HPDE6-E6E7 (cell line): ENCODE measurements at regions not wholly inside any gene's neighbourhood (a gene's known extent, or its start where the extent isn't known, plus 50 kb on each side); places are given as distances from the start of the nearest gene placed in this dataset.

Experiments used
- DNase-seq: peaks from one replicate; pipeline ENCODE4 v3.0.0; 2011; ENCODE audit warnings: missing footprints; ENCODE audit errors: extremely low spot score

DNA sequence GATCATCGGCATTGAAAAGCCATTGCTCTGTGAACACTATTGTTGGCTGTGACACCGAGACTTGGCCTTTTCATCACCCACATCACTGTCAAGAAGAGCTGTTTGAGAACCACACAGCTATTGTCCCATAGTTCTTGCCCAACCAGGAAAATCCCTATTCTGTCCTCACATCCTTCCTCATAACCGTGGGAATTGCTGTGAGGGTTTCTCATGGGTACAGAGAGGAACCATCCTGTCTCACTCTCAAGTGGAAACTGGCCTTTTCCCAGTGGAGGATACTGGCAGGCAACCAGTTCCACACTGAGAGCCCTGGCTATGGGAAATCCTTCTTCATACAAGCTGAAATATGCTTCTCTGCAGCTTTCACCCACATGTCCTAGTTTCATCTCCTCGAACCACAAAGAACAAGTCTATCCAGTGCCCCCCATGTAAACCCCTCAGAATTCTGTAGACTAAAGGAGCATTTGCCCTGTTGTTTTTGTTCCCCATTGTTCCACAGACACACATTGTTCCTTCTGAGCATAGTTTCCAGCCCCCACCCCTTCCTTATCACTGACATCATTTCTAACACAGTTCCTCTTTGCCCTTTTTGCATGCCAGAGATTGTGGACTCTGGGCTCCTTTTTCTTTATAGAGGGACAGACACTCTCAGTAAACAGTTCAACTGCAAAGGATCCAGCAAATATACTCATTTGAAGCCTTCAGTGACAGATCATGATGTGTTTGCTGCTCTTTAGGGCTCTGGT is 57.8 kb upstream of the C5orf46 start:
- no peak for DNase-seq

DNA sequence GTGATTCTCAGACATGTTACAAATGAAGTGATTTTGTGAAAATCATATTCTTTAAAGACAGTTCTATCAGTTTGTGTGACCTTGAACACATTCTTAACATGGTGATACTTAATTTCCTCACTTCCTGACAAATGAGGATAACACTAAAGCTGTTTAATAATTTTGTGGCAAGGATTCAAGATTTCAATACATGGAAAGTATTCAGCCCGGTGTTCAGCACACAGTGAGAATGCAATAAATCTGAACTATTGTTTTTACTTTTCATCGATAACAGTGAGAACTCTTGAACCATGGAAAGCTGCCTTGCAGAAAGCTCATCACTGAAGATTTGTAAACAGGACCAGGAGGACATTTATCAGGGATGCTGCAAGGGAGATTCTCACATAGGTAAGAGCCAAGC is 57.1 kb upstream of the C5orf46 start:
- DNase-seq = no peak

DNA sequence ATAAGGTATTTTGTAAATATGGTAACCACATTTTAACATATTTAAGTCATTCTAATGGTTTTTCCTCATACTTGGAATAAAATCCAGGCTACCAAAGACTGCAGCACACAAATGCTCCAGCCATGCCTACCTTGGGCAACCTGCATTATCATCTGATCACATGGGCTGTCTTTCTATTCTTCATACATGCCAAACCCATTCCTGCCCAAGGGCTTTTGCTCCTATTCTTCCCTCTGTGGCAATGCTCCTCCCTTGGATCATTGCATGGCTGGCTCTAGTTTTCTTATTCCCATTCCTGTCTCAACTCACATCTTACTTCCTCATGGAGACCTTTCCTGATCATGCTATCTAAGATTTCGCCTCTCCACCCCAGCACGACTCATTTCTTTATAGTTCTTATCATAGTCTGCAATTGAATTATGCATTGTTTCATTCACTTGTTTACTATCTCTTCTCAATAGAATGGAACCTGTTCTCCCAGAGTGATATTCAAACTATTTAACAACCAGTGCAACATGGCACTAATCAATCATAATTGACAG is 54.9 kb upstream of the C5orf46 start:
- no peak for DNase-seq

DNA sequence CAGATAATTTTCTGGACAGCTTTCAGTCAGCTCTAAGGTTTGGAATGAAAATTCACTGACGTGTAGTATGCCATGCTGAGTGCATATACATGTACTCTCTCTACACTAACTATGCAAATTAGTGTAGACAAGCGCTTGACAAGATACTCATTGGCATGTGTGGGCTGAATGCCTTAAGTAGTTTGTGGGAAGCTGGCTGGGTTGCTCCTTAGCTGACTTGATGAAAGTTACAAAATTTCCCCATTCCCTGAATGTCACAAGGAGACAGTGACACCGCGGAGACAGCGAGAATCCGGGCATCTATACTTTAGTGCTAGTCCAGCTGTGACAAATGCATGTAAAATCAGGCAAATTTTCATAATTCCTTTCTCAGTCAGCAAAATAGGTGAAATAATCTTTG is 51.6 kb upstream of the C5orf46 start:
- no peak for DNase-seq

DNA sequence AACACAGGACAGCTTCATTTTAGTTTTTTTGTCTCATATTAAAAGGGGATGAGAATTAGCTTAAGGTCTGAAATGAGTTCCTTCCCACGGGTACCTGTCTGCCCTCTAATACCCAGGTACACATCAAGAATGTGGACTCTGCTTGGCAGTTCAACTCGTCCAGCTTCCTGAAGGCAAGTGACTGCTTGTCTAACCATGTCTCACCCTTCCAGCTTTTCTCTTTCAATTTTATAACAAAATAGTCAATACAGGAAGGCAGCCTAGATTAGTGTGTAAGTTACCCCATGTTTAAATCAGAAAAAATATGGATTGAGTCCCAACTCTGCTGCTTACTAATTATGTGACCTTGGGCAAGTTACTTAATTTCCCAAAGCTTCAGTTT is 50.5 kb upstream of the C5orf46 start:
- DNase-seq = peak; percentile 76

DNA sequence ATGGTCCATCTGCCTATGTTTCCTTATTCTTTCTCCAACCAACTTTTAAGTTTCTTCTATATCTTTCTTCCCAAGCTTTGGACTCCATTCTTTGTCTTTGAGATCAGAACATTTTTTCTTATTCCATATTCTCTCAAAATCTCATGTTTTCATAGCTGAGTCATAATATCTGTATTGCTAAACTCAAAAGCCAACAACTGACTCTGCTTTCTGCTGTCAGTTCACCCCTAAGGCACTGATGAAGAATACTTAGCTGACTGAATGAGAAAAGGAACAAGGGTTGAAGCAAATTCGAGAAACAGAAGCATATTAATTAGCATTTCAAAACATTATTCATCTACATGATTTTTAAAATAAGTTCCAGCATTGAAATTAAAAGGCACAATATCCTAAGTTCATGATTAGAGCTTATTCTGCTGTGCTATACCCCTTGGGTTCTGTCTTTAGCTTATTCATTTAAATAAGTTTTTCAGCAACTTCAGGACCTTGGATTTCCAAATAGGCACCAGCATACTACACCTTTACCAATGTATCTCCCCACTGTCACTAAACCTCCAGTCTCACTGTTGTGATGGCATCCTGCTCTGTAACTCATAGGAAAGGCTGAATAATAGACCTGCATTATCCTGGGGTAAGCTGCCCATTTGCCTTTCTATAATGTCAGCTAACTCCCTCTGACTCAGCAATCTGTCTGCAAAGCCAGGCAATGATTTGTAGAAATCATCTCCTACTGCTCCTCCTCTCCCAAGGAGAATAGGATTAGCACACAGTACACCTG is 49.9 kb upstream of the C5orf46 start:
- peak; percentile 27 for DNase-seq
